IMR-90 (cell line): ENCODE measurements at regions not wholly inside any gene's neighbourhood (a gene's known extent, or its start where the extent isn't known, plus 50 kb on each side); places are given as distances from the start of the nearest gene placed in this dataset.

Source experiments
- ATAC-seq: fragments of 200-7000 bp; cut with Tn5 transposase; 2 replicates; pipeline ENCODE4 v1.9.1; 2020; ENCODE audit warnings: low read depth, mild to moderate bottlenecking, moderate library complexity
- BruUV-seq: library from RNA; stranded (reverse); fragments of 400-500 nt; replicated peaks from 2 replicates; lab custom pipeline; 2021; lab: Mats Ljungman, UMichigan
- CTCF ChIA-PET: fragments of 300-600 bp; formaldehyde crosslinking; extraction: SDS; loops from one replicate; lab custom pipeline; 2021; ENCODE audit warnings: antibody characterized with exemption; lab: Yijun Ruan, JAX
- POLR2A ChIA-PET: fragments of 300-600 bp; sonication (Branson Sonifier 250); formaldehyde crosslinking; loops from one replicate; lab custom pipeline; 2022; ENCODE audit warnings: antibody characterized with exemption; ENCODE audit not compliant: unreplicated experiment; lab: Charles Lee
- DNase-seq: peaks from one replicate; pipeline ENCODE4 v3.0.0; 2013
- H2AFZ ChIP-seq: replicated peaks from 2 replicates; pipeline ENCODE3; 2013; ENCODE audit warnings: low read length, mild to moderate bottlenecking; ENCODE audit not compliant: poor library complexity
- H2AK5ac ChIP-seq: 2 replicates; pipeline ENCODE4 v1.6.1; 2013; ENCODE audit warnings: low read depth, low read length, inconsistent platforms
- H2AK9ac ChIP-seq: replicated peaks from 2 replicates; pipeline ENCODE3; 2013; ENCODE audit warnings: mild to moderate bottlenecking, low read depth, low read length, moderate library complexity; ENCODE audit not compliant: poor library complexity
- H2BK120ac ChIP-seq: 2 replicates; pipeline ENCODE4 v1.6.1; 2013; ENCODE audit warnings: low read depth, low read length, inconsistent platforms
- H2BK15ac ChIP-seq: 3 replicates; pipeline ENCODE4 v1.6.1; 2013; ENCODE audit warnings: low read depth, low read length, inconsistent platforms
- H2BK20ac ChIP-seq: 2 replicates; pipeline ENCODE4 v1.6.1; 2013; ENCODE audit warnings: low read depth, mild to moderate bottlenecking, inconsistent platforms, low read length, moderate library complexity
- H2BK5ac ChIP-seq: 2 replicates; pipeline ENCODE4 v1.6.1; 2013; ENCODE audit warnings: mild to moderate bottlenecking, low read depth, low read length, inconsistent platforms; ENCODE audit not compliant: poor library complexity, severe bottlenecking
- H3K14ac ChIP-seq: replicated peaks from 2 replicates; pipeline ENCODE4 v1.6.1; 2013; ENCODE audit warnings: low read depth, low read length, inconsistent platforms
- H3K18ac ChIP-seq: 2 replicates; pipeline ENCODE4 v1.6.1; 2013; ENCODE audit warnings: low read depth, low read length, control low read depth
- H3K23ac ChIP-seq: 2 replicates; pipeline ENCODE4 v1.6.1; 2013; ENCODE audit warnings: low read depth, low read length, inconsistent platforms
- H3K27ac ChIP-seq: 2 replicates; pipeline ENCODE4 v1.5.1; 2013; ENCODE audit warnings: mild to moderate bottlenecking, control low read depth, low read length; ENCODE audit not compliant: insufficient read depth
- H3K27me3 ChIP-seq: 2 replicates; pipeline ENCODE4 v1.6.1; 2013; ENCODE audit warnings: low read length; ENCODE audit not compliant: control insufficient read depth, insufficient read depth
- H3K36me3 ChIP-seq: 2 replicates; pipeline ENCODE4 v1.6.1; 2013; ENCODE audit warnings: low read length, mixed read lengths; ENCODE audit not compliant: control insufficient read depth, insufficient read depth
- H3K4ac ChIP-seq: 2 replicates; pipeline ENCODE4 v1.6.1; 2013; ENCODE audit warnings: low read depth, low read length, inconsistent platforms
- H3K4me1 ChIP-seq: 2 replicates; pipeline ENCODE4 v1.6.1; 2013; ENCODE audit warnings: low read length, mixed read lengths; ENCODE audit not compliant: control insufficient read depth, insufficient read depth
- H3K4me2 ChIP-seq: 2 replicates; pipeline ENCODE4 v1.6.1; 2013; ENCODE audit warnings: low read depth, mild to moderate bottlenecking, control low read depth, low read length, moderate library complexity
- H3K4me3 ChIP-seq: 2 replicates; pipeline ENCODE4 v1.5.1; 2013; ENCODE audit warnings: low read depth, mild to moderate bottlenecking, control low read depth, low read length, moderate library complexity; ENCODE audit not compliant: insufficient read depth
- H3K56ac ChIP-seq: 2 replicates; pipeline ENCODE4 v1.6.1; 2013; ENCODE audit warnings: low read length, inconsistent platforms; ENCODE audit not compliant: insufficient read depth; ENCODE audit errors: extremely low read depth
- H3K79me1 ChIP-seq, 2 experiments: 2 replicates each; pipeline ENCODE4 v1.6.1; 2013; ENCODE audit warnings: low read length in 2 of 2, inconsistent platforms in 1 of 2, low read depth in 1 of 2
- H3K9ac ChIP-seq: 2 replicates; pipeline ENCODE4 v1.6.1; 2013; ENCODE audit warnings: low read depth, low read length, control low read depth
- H3K9me1 ChIP-seq: 2 replicates; pipeline ENCODE4 v1.6.1; 2013; ENCODE audit warnings: low read length, inconsistent platforms; ENCODE audit not compliant: insufficient read depth
- H3K9me3 ChIP-seq: 2 replicates; pipeline ENCODE4 v1.6.1; 2013; ENCODE audit warnings: low read length; ENCODE audit not compliant: control insufficient read depth, insufficient read depth
- H4K20me1 ChIP-seq: 2 replicates; pipeline ENCODE4 v1.6.1; 2013; ENCODE audit warnings: low read length, inconsistent platforms; ENCODE audit not compliant: insufficient read depth
- H4K5ac ChIP-seq: 2 replicates; pipeline ENCODE4 v1.6.1; 2013; ENCODE audit warnings: mild to moderate bottlenecking, low read depth, low read length, control low read depth
- H4K8ac ChIP-seq, 2 experiments: 2 replicates each; pipeline ENCODE4 v1.6.1; 2013; ENCODE audit warnings: low read depth in 2 of 2, low read length in 2 of 2, control low read depth in 1 of 2, inconsistent platforms in 1 of 2
- H4K91ac ChIP-seq: 2 replicates; pipeline ENCODE4 v1.6.1; 2013; ENCODE audit warnings: low read depth, low read length, inconsistent platforms; ENCODE audit not compliant: insufficient read depth
- CEBPB ChIP-seq: IDR thresholded peaks from 2 replicates; pipeline ENCODE4 v1.6.1; 2012; ENCODE audit warnings: low read depth, low read length, improper control_type of control experiment
- CHD1 ChIP-seq: IDR thresholded peaks from 2 replicates; pipeline ENCODE4 v1.6.1; 2012; ENCODE audit warnings: low read depth, low read length, improper control_type of control experiment
- MXI1 ChIP-seq: IDR thresholded peaks from 2 replicates; pipeline ENCODE4 v1.6.1; 2012; ENCODE audit warnings: low read depth, mild to moderate bottlenecking, low read length, moderate library complexity, borderline replicate concordance
- NFE2L2 ChIP-seq: fragments of 150-350 bp; IDR thresholded peaks from 2 replicates; pipeline ENCODE4 v1.6.1; 2016; ENCODE audit warnings: low read depth, mild to moderate bottlenecking, low read length
- POLR2A ChIP-seq: IDR thresholded peaks from 2 replicates; pipeline ENCODE4 v1.6.1; 2012; ENCODE audit warnings: mild to moderate bottlenecking, low read depth, low read length
- RCOR1 ChIP-seq: IDR thresholded peaks from 2 replicates; pipeline ENCODE4 v1.6.1; 2012; ENCODE audit warnings: mild to moderate bottlenecking, low read length, improper control_type of control experiment; ENCODE audit not compliant: insufficient replicate concordance
- WGBS, 2 experiments: methylation state at CpG; one replicate each; pipeline versions ENCODE4 v1.1.5 to v1.1.7; 2013; ENCODE audit warnings: missing lambda C conversion rate in 2 of 2; ENCODE audit not compliant: insufficient read length in 1 of 2; ENCODE audit errors: extremely low coverage in 2 of 2; 5-methylcytosine and 5-hydroxymethylcytosine counted together
- dilution Hi-C: fragments of 300-500 bp; cut with HindIII; formaldehyde crosslinking; loops from one replicate; pipeline ENCODE4 v1.14.3; 2018; ENCODE audit warnings: low sequenced_read_pairs; ENCODE audit not compliant: unreplicated experiment
- in situ Hi-C: fragments of 300-500 bp; cut with MboI; formaldehyde crosslinking; loops from 3 replicates; pipeline ENCODE4 v1.14.3; 2019; ENCODE audit warnings: low sequenced_read_pairs, inconsistent platforms, mixed read lengths
- intact Hi-C: fragments of 100-400 bp; cut with micrococcal nuclease; formaldehyde crosslinking; loops from 2 replicates; pipeline ENCODE4 v1.10.0; 2022

GRCh38 chr18:70442933-70443332 lies 154.1 kb downstream of the SOCS6 start:
- no peaks in the 10 kb centered on the region for H3K79me1 ChIP-seq
- no peak overlapping the region for H3K4me3 ChIP-seq
- H3K9me1 ChIP-seq: no peaks in the 10 kb centered on the region
- H3K4me2 ChIP-seq: no peak overlapping the region
- H2BK20ac ChIP-seq: no peak overlapping the region
- WGBS, 2 experiments: no CpG with 5 or more reads among the region's 5 CpGs
- no peak overlapping the region for H3K56ac ChIP-seq
- ATAC-seq (no peak), DNase-seq (no peak)
- no peak overlapping the region for H2AFZ ChIP-seq
- no peak overlapping the region for H4K8ac ChIP-seq
- no peaks in the 10 kb centered on the region for H3K27me3 ChIP-seq
- CTCF ChIA-PET: no interaction called here
- intact Hi-C loops (no loop called here), dilution Hi-C loops (loop anchor here (25.0 kb wide), 1 partner anchor 256 kb away; no protein-coding TSS in a partner anchor), in situ Hi-C loops (loop anchor here (10.0 kb wide), 1 partner anchor 1598 kb away; no protein-coding TSS in a partner anchor)
- no peaks in the 10 kb centered on the region for H3K36me3 ChIP-seq
- no peak overlapping the region for H4K91ac ChIP-seq
- H2AK9ac ChIP-seq: no peak overlapping the region
- BruUV-seq: no TSS peak
- no peak overlapping the region for H3K4ac ChIP-seq
- POLR2A ChIA-PET: no interaction called here
- H2AK5ac ChIP-seq: no peak overlapping the region
- no peaks in the 10 kb centered on the region for H4K20me1 ChIP-seq
- H3K9me3 ChIP-seq: peaks cover 20% of the 10 kb centered on the region
- no peak overlapping the region for H3K18ac ChIP-seq
- no peak overlapping the region for H2BK15ac ChIP-seq
- H2BK5ac ChIP-seq: no peak overlapping the region
- no peak overlapping the region for H3K9ac ChIP-seq
- no peak overlapping the region for H2BK120ac ChIP-seq
- H3K27ac ChIP-seq: no peak overlapping the region
- no peaks in the 10 kb centered on the region for H3K4me1 ChIP-seq
- no peak overlapping the region for H3K14ac ChIP-seq
- TF ChIP-seq CHD1 (no peak), RCOR1 (peak; percentile 18), MXI1 (no peak), NFE2L2 (no peak), CEBPB (no peak), POLR2A (no peak)
- no peak overlapping the region for H4K5ac ChIP-seq
- H3K23ac ChIP-seq: no peak overlapping the region
